UCSD-AML1 (cell line): ENCODE measurements at regions not wholly inside any gene's neighbourhood (a gene's known extent, or its start where the extent isn't known, plus 50 kb on each side); places are given as distances from the start of the nearest gene placed in this dataset.
A peak's percentile ranks its signal among the peaks of the same experiment; 100 is the strongest.

Source experiments
- DNase-seq: peaks from one replicate; lab custom pipeline; 2025; ENCODE audit not compliant: unreplicated experiment; lab: John Stamatoyannopoulos, UW

DNA sequence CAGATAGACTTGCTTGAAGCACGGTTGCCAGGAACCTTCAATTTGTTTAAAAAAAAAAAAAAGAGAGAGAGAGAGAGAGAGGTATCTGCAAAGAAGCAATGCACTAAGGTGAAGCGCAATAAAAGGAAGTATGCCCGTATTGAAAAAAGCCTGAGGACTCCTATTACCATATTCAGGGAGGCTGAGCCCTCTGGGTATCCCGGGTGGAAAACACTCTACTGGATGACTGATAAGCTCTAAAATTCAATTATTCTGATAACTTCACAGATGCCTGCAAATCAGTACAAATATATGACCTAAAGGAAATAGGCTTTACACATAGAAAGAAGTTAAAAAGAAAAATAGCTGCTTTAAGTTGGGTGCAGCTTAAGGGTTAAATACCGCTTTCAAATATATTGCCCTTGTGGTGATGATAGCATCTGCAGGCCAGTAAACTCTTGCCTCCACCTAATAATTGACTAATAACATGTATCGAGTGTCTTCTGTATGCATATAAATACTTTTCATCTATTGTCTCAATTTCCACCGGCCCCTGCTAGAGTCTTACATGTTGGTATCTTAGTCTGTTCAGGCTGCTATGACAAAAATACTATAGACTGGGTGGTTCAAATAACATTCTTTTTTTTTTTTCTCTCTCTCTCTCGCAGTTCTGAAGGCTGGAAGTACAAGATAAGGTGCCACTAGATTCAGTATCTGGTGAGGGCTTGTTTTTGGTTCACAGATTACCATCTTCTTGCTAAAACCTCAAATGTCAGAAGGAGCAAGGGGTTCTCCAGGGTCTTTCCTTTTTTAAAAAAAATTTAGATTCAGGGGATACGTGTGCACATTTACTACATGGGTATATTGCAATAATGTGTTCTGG lies 187.4 kb upstream of the JARID2 start:
- no peak for DNase-seq

DNA sequence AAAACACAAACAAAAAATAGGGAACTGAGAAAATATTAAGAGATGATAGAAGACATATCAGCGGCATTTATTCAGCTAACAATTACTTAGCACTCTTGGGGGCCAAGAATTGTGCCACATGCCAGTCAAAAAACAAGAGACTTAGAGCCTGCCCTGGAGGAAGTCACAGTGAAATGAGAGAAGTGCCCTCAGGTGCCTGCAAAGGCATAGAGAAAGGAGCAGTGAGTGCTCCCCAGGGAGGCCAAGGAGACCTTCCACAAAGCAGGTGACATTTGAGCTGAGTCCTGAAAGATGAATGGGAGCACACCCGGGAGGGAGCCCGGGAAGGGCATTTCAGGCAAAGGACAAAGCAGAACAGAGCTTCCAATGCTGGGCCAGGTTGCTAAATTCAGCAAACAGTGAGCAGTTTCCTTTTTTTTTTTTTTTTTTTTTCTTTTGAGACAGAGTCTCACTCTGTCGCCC lies 184.7 kb upstream of the JARID2 start:
- DNase-seq, result peak; percentile 33

DNA sequence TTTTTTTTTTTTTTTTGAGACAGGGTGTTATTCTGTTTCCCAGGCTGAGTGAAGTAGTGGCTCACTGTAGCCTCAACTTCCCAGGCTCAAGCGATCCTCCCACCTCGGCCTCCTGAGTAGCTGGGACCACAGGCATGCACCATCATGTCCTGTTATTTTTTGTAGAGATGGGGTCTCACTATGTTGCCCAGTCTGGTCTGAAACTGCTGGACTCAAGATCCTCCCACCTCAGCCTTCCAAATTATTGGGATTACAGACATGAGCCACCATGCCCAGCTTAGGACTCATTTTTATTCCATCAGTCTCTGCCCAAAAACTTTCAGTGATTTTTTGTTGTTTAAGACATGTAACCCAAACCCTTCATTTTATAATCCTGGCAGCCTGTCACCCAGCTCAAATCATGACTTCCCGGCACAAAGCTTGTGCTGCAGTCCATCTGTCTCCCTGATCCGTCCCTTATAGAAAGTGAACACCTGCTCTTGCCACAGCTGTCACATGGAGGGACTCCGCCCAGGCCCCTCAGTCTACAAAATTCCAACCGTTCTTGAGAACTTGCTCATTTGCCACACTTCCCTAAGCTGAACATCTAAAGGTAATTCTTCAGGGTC lies 183.9 kb upstream of the JARID2 start:
- no peak for DNase-seq

DNA sequence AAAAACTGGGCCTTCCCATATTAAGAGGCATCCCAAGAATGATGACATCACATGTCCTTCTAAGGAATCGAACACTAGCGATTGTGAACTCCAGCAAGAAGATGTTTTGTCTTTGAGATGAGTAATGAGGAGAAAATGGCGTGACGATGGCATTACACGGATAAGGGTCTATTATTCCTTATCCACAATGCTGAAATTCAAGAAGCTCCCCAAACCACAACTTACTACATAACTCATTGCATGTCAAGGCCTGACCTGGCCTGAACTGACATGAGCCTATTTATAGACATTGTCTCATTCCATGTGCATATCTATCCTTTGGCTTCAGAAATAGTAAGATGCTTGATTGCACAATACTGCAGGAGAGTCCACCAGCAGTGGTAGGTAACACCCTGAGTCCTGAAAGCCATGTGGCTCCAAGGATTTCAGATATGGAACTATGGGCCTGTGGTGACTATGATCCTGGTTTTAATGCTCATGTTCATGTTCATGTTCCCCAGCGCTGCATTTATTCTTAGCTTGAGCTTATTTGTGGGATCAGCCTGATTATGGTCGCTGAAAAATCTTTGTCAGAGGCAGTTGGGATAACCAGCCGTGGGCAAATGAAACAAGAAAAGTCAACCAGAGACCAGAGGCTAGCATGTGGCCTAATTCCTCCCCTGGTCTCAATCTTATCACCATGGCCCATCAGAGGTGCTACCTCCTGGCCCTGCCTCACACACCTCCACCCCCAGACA lies 183.2 kb upstream of the JARID2 start:
- no peak for DNase-seq

DNA sequence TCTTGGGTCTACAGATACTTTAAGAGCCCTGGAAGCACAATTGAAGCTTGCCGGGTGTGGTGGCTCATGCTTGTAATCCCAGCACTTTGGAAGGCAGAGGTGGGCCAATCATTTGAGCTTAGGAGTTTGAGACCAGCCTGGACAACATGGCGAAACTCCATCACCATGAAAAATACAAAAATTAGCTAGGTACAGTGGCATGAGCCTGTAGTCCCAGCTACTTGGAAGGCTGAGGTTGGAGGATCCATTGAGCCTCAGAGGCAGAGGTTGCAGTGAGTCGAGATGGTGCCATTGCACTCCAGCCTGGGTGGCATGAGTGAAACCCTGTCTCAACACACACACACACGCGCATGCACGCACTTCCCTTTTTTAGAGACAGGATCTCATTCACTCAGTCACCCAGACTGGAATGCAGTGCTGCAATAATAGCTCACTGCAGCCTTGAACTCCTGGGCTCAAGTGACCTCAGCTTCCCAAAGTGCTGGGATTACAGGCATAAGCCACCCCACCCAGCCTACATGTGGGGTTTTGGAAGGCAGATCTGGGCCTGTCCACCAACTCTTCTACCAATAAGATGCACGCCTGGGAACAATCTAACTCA lies 182.5 kb upstream of the JARID2 start:
- peak; percentile 61 for DNase-seq

DNA sequence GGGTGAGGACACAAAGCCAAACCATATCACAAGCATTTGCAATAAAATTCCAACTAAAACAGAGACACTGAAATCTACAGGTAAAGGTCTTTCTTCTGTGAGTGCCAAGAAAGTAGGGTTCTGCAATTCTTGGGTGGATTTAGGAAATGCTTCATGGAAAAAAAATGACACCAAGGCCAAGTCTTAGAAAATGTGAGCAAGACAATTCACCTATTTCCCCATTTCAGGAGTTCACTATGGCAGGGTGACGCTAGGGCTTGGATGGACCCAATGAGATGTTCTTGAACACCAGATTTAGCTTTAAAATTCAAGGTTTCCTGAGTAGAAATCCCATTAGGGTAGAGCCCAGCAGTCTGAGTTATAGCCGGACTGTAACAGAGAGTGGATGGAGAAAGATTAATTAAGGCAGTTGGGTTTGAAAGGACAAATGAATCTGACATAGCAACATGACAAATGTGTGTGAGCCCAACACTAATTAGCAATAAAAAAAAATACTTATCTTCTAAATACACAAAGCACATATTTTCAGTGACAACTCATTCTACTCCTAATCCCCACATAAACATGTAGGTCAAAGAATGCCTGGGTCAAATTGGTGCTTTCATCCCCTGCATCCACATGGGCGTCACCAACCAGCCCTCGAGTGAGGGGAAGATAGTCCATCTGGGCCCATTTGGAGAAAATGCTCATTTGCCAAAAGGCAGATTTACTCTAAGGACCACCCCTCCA lies 180.4 kb upstream of the JARID2 start:
- DNase-seq, result no peak

DNA sequence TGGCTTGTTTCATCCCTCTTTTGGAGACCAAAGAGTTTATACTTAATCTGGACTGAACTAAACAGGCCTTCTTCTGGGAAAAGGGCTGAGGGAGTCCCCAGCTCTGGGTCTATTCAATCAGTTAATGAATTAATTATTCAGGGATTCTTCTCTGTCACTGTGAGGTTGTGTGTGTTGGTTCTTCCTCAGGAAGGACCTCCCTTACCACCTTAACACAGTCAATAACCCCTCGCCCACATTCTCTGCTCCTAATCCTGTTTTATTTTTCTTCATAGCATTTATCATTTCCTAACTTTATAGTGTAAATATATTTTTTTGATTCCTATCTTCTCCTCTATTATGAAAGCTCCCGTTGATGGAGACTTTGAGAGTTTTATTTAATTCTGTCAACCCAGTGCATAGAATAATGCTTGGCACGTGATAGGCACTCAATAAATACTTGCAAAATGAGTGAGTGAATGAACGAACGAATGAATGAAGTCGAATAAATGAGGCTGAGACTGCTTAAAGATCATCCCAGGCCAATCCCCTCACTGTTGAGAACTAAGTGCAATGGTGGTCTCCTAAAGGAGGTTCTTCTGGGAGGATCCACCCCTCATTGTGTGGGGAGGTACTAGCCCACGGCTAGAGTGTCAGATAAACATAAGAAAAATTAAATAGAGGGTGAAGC lies 179.6 kb upstream of the JARID2 start:
- DNase-seq, result no peak

DNA sequence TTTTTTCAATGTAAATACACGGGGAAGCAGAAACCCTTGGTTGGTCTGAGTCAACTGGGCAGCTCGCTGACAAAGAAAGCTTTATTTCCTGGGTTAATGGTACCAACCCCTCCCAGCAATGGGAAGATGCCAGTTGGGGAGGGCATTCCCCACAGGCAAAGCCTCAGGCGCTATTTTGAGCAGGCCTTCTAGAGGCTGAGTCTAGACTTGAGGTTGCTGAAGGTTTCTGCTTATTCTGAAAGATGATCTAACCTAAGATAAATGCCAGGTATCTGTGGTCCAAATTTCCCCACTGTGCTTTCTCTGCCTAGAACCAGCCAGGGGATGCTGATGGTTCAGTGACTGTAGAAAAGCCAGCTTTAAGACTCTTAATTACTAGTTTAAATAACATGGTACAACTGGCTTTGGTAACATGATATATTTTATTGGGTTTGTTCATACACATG lies 172.5 kb upstream of the JARID2 start:
- DNase-seq, result no peak

DNA sequence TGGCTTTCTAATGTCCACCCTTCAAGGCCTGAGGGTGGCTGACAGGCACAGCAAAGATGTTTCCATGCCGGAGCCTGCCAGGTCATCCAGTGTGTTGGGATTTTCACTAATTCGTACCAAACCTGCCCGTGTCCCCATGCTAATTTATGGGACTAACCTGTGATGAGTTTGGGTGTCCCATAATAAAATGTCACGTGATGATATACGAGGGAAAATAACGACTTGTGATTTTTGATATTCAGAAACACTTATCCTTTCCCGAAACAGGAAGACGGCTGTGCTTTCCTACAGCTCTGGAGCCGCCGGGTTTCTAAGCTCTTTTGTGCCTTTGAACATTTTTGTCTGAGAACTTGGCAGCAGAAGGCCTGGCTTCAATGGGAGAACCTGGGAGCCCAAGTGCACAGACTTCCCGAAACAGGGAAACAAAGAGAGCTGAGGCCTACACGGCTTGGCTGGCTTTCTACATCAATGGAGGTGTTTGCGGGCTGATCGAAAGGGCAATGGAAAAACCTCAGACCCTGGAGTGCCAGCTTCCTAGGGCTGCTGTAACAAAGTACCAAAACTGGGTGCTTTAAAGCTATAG lies 171.9 kb upstream of the JARID2 start:
- DNase-seq, result no peak

DNA sequence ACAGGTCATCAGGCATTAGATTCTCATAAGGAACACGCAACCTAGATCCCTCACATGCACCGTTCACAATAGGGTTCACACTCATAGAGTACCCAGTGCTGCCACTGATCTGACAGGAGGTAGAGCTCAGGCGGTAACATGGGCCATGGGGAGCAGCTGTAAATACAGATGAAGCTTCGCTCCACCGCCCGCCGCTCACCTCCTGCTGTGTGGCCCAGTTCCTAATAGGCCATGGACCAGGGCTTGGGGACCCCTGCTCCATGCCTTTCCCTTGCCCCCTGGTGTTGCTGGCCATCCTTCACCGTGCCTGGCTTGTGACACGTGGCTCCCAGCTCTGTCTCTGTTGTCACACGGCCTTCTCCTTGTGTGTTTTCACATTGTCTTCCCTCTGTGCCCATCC lies 171.1 kb upstream of the JARID2 start:
- DNase-seq, result no peak

DNA sequence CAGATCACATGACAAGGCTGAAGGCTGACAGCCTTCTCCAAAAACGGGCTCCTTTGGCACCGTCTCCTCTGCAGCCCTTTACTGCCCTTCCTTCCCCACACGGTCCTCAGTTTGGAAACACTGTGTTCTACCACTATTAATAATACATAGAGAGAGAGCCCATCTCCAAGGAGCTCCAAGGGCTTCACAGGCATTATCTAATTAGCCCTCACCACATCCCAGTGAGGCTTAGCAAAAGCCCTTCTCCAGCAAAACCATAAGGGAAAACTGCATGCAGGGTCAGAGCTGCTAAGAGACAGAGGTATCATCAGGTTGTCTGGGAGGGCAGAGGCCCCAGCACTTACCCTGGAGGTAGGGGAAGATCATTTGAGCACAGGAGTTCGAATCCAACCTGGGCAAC lies 169.3 kb upstream of the JARID2 start:
- DNase-seq, result no peak

DNA sequence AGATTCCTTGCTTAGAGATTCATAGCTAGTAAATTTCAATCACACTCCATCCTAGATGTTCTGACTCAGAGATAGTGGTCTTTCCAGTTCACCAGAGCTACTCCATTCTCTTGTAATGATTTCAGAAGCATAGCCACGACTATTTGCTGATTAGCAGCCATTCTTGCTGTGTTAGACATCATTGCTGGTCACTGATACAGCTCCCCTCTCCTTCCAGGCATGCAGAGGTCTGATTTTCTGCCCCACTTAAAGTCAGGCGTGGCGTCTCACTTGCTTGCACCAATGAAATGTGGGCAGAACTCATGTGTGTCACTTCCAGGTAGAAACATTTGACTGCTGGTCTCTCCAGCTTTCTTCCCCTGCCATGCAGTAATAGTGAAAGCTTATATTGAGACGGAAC lies 168.9 kb upstream of the JARID2 start:
- DNase-seq, result no peak

DNA sequence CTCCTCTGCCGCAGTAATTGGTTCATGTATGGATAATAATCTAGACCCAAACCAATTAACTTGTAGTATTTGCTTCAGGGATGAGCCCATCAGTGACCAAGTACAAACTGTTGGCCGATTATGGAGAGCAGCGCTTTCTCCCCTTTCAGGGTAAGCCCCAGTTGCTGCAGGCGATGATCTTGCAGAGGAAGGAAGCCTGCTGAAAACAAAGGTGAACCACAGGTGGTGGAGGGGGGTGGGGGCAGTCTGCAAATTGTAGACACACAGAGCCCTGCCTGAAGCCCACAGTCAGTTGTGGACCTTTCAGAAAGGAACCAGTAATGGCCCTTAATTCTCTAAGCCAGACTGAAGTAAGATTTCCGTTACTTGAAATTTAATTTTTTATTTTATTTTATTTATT lies 167.9 kb upstream of the JARID2 start:
- no peak for DNase-seq

DNA sequence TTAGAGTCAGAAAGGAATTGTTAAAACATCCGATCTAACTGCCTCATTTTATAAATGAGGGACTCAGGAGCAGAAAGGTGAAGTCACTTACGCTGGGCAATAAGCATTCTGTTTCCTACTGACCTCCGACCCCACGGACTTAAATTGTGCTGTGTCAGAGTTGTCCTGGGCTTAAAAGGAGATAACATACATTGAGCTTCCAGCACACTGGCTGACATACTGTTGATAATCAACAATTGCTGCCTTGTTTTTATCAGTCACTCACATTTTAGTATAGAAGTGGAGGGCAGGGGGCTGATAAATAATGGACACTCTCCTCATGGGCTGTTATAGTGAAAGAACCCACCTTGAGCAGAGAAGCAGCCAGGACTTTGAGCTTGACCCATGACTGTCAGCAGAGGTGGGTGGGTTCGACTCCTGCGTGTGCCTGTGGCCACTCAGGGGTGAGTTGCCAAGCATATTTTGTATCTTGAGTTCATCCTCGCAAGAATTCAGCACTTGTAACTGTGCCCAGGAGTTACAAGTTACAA lies 166.5 kb upstream of the JARID2 start:
- no peak for DNase-seq

DNA sequence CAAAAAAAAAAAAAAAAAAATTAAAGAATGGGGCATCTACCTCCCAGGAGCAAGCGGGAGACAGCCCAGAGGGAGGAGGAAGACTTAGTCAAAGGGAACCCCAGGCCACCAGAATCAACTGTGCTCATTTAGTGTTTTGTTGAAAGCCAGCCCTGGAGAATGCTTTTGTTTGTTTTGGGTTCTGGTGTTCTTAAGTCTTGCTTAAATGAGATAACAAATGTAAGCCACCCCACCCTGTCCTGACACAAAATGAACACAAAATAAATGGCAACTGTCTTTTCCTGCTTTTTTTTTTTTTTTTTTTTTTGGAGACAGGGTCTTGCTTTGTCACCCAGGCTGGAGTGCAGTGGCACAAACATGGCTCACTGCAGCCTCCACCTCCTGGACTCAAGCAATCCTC lies 165.0 kb upstream of the JARID2 start:
- DNase-seq, result no peak

DNA sequence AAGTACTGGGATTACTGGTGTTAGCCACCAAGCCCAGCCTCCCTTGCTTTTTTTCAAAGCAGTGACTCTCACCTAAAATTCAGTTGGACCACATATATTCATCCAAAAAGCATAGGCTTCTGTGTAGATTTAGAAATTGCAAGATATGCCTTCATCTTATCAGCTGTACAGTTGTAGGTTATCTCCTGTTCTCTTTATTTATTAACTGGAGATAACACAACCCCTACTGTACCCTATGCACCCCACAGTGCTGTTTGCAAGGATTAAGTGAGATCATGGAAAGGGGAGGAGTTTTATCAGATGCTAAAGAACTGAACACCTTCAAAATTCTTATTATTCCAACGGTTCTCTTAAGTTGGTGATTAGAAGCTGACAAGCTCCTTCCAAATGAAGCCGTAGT lies 164.4 kb upstream of the JARID2 start:
- DNase-seq, result no peak

DNA sequence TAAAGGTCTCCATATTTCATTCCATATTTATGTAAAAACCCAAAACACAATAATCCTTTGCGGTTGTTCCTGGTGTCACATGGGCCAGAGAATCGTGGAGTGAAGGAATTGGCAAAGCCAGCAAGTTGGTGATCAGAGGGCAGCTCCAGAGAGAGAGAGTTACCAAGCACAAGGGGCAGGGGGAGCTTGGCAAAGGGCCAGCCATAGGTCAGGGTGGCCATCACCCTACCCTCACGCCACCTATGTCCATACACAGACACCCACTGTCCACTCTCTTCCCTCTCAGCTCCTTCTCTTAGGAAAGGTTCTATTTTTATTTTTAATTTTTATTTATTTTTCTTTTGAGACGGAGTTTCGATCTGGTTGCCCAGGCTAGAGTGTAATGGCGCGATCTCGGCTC lies 163.2 kb upstream of the JARID2 start:
- DNase-seq, result no peak

DNA sequence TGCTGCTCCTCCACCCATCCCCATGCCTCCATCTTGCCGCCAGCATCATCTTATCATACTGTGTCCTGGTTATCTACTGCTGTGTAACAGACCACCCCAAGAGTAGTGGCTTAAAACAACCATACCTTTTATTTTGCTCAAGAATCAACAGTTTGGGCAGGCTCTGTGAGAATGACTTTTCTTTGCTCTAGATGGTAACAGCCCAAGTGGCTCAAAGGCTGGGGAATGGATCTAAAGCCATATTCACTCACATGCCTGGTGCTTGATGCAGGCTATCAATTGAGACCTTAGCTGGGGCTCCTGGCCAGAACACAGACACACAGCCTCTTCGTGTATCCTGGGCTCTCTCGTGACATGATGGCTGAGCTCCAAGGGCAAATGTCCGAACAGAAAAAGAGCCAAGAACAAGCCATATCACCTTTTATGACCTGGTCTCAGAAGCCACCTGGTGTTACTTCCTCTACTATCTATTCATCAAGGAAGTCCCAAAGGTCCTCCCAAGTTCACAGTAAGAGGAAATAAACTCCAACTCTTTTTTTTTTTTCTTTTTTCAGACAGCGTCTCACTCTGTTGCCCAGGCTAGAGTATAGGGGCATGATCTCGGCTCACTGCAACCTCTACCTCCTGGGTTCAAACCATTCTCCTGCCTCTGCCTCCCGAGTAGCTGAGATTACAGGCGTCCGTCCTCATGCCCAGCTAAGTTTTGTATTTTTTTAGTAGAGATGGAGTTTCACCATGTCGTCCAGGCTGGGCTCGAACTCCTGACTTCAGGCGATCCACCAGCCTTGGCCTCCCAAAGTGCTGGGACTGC lies 159.3 kb upstream of the JARID2 start:
- DNase-seq, result no peak

DNA sequence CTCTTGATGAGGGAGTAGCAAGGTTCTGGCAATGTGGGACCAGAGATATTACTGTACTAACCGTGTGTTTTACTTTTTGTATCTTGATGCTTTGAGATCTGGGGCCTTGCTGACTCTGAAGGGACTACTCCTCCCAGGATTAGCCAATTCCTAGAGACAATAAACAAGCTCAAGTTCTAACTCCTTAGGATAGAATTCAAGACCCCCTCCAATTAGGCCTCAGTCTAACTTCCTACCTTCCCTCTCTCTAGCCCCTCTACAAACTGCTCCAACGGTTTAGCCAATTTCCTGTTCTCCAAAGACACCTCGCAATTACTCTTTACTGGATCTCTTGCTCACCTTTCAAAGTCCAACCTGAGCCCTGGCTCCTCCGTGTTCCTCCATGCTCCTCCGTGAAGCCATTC lies 158.7 kb upstream of the JARID2 start:
- no peak for DNase-seq
